Common myeloid progenitor, CD34-positive (primary cell): ENCODE measurements at regions not wholly inside any gene's neighbourhood (a gene's known extent, or its start where the extent isn't known, plus 50 kb on each side); places are given as distances from the start of the nearest gene placed in this dataset.
A peak's percentile ranks its signal among the peaks of the same experiment; 100 is the strongest.

Experiments
- CTCF ChIA-PET: fragments of 350-600 bp; sonication (Branson Sonifier 250); formaldehyde crosslinking; loops from one replicate; lab custom pipeline; 2021; ENCODE audit warnings: antibody characterized with exemption; lab: Charles Lee
- POLR2A ChIA-PET: fragments of 350-600 bp; sonication (Branson Sonifier 250); formaldehyde crosslinking; loops from one replicate; lab custom pipeline; 2021; ENCODE audit warnings: antibody characterized with exemption; lab: Charles Lee
- DNase-seq, 3 donors: peaks; one replicate each; pipeline versions ENCODE4 v3.0.0 to v3.0.0-alpha.2; 2013
- H3K27ac ChIP-seq, 2 experiments: 1 replicate in 1 of 2; 2 replicates in 1 of 2; pipeline ENCODE4 v1.7.0; 2013; ENCODE audit warnings: inconsistent platforms in 2 of 2, low read length in 2 of 2, mild to moderate bottlenecking in 2 of 2, low read depth in 1 of 2, moderate library complexity in 1 of 2; ENCODE audit not compliant: severe bottlenecking in 2 of 2, insufficient read depth in 1 of 2, poor library complexity in 1 of 2
- H3K27me3 ChIP-seq, 5 experiments: replicated peaks in 2 of 5; 1 replicate in 3 of 5; 2 replicates in 2 of 5; pipeline versions ENCODE4 v1.6.1 to v1.7.0; 2013; ENCODE audit warnings: low read length in 4 of 5, mild to moderate bottlenecking in 2 of 5, moderate library complexity in 2 of 5, inconsistent platforms in 1 of 5; ENCODE audit not compliant: insufficient read depth in 5 of 5, control insufficient read depth in 4 of 5
- H3K36me3 ChIP-seq, 4 experiments: 1 replicate in 2 of 4; 2 replicates in 2 of 4; pipeline versions ENCODE4 v1.6.1 to v1.7.0; 2013; ENCODE audit warnings: low read length in 3 of 4, control low read depth in 1 of 4, mild to moderate bottlenecking in 1 of 4; ENCODE audit not compliant: control insufficient read depth in 4 of 4, insufficient read depth in 4 of 4
- H3K4me1 ChIP-seq, 4 experiments: 1 replicate in 3 of 4; 2 replicates in 1 of 4; pipeline versions ENCODE4 v1.6.1 to v1.7.1; 2013; ENCODE audit warnings: low read length in 3 of 4, mild to moderate bottlenecking in 3 of 4, control low read depth in 1 of 4, inconsistent platforms in 1 of 4, moderate library complexity in 1 of 4; ENCODE audit not compliant: control insufficient read depth in 4 of 4, insufficient read depth in 4 of 4; ENCODE audit errors: control extremely low read depth in 1 of 4
- H3K4me3 ChIP-seq, 7 experiments: 1 replicate in 4 of 7; 2 replicates in 3 of 7; pipeline versions ENCODE4 v1.5.1 to v1.7.0; 2013; ENCODE audit warnings: mild to moderate bottlenecking in 7 of 7, low read length in 6 of 7, moderate library complexity in 6 of 7, inconsistent platforms in 2 of 7, low read depth in 2 of 7, control low read depth in 1 of 7; ENCODE audit not compliant: insufficient read depth in 4 of 7, control insufficient read depth in 1 of 7; ENCODE audit errors: extremely low read depth in 1 of 7
- H3K9me3 ChIP-seq, 5 experiments: 1 replicate in 4 of 5; 2 replicates in 1 of 5; pipeline versions ENCODE4 v1.6.1 to v1.7.1; 2013; ENCODE audit warnings: low read length in 4 of 5, mild to moderate bottlenecking in 2 of 5, inconsistent platforms in 1 of 5, low read depth in 1 of 5, moderate library complexity in 1 of 5; ENCODE audit not compliant: control insufficient read depth in 4 of 5, insufficient read depth in 2 of 5; ENCODE audit errors: control extremely low read depth in 1 of 5
- WGBS: methylation state at CpG from one replicate; pipeline ENCODE4 v1.1.5; 2013; ENCODE audit not compliant: insufficient coverage; 5-methylcytosine and 5-hydroxymethylcytosine counted together

DNA sequence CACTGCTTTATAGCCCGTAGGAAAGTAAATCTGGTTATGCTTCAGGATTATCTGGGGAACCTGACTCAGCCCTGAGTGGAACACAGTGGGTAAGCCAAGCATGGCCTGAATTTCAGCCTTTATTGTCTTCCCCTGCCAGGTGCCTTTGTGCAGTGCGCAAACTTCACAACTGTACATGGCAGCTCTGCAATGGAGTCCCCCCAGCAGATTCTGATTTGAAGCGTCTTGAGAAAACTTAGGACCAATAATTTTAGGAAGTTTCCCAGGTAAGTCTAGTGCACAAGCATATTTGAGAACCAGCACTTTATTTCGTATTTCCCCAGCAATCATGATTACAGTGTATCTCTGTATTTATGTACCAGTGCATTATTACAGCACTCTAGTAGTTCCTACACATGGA is 112.1 kb upstream of the ARL4C start:
- Histone ChIP-seq H3K4me1 (no peaks in the 10 kb centered on the region), H3K27ac (no peak overlapping the region), H3K36me3 (no peaks in the 10 kb centered on the region), H3K4me3 (no peak overlapping the region), H3K27me3 (no peaks in the 10 kb centered on the region), H3K9me3 (peaks cover 0 to 2% (median 0%) of the 10 kb centered on the region in 5 experiments)
- ChIA-PET CTCF (no interaction called here), POLR2A (no interaction called here)
- DNase-seq, result no peak
- 96% methylated on average over 2 of the region's 4 CpGs for WGBS

GRCh38 chr2:234607691-234608090 is 110.8 kb upstream of the ARL4C start:
- Histone ChIP-seq H3K4me1 (no peaks in the 10 kb centered on the region), H3K9me3 (peaks cover 0 to 2% (median 0%) of the 10 kb centered on the region in 5 experiments), H3K36me3 (no peaks in the 10 kb centered on the region), H3K27ac (no peak overlapping the region), H3K27me3 (no peaks in the 10 kb centered on the region), H3K4me3 (no peak overlapping the region)
- 100% methylated on average over 5 of the region's 8 CpGs for WGBS
- DNase-seq, result no peak
- CTCF ChIA-PET, result no interaction called here
- POLR2A ChIA-PET, result no interaction called here

- peaks cover 0 to 3% (median 0%) of the 10 kb centered on the region in 5 experiments for H3K27me3 ChIP-seq
- peak in 1 of 3 donors; percentile 6 for DNase-seq
- 83% methylated on average over 2 of the region's 7 CpGs for WGBS
Measured at GRCh38 chr2:234606896-234607295, 110.0 kb upstream of the ARL4C start.

DNA sequence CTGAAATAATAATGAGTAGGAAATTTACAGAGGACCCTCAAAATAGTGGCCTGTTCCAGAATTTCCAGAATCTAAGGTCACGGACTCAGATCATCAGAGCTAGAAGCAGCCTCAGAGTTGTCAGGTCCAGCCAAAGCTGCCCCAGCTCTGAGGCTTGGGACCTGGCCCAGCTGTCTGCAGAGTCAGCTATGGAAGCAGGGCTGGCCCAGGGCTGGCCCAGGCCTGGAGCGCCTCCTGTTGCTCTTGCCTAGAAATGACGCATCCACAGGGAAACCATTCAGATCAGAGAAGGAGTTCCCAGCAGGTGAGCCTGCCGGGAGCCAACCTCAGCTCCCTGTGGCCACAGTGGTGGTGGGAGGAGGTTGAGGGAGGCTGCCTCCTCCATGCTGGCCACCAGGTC is 106.7 kb upstream of the ARL4C start:
- CTCF ChIA-PET, result interaction anchor here (0.6 kb wide), 1 partner anchor 952 kb away, joined by 3 read pairs; no protein-coding TSS in a partner anchor
- no peaks in the 10 kb centered on the region for H3K9me3 ChIP-seq
- peaks cover 0 to 3% (median 0%) of the 10 kb centered on the region in 5 experiments for H3K27me3 ChIP-seq
- no peak overlapping the region for H3K27ac ChIP-seq
- no peak overlapping the region for H3K4me3 ChIP-seq
- no peak for DNase-seq
- POLR2A ChIA-PET, result interaction anchor here (0.7 kb wide), 1 partner anchor 13 kb away, joined by 3 read pairs; no protein-coding TSS in a partner anchor
- no peaks in the 10 kb centered on the region for H3K36me3 ChIP-seq
- 100% methylated on average over 1 of the region's 4 CpGs for WGBS
- H3K4me1 ChIP-seq, result no peaks in the 10 kb centered on the region

More at GRCh38 chr2:234606896-234607295, 110.0 kb upstream of the ARL4C start:
- Histone ChIP-seq H3K36me3 (no peaks in the 10 kb centered on the region), H3K27ac (no peak overlapping the region), H3K4me3 (no peak overlapping the region), H3K4me1 (no peaks in the 10 kb centered on the region), H3K9me3 (peaks cover 0 to 2% (median 0%) of the 10 kb centered on the region in 5 experiments)
- ChIA-PET CTCF (no interaction called here), POLR2A (no interaction called here)

- no peak for DNase-seq
- H3K27me3 ChIP-seq, result peaks cover 0 to 3% (median 0%) of the 10 kb centered on the region in 5 experiments
- no peak overlapping the region for H3K4me3 ChIP-seq
- no peaks in the 10 kb centered on the region for H3K9me3 ChIP-seq
- POLR2A ChIA-PET, result no interaction called here
- no peaks in the 10 kb centered on the region for H3K36me3 ChIP-seq
- CTCF ChIA-PET, result no interaction called here
- 92% methylated on average over 5 of the region's 5 CpGs for WGBS
- H3K27ac ChIP-seq, result no peak overlapping the region
- no peaks in the 10 kb centered on the region for H3K4me1 ChIP-seq
Measured at GRCh38 chr2:234601213-234601612, 104.3 kb upstream of the ARL4C start.

GRCh38 chr2:234597576-234597861 is 100.6 kb upstream of the ARL4C start:
- no peaks in the 10 kb centered on the region for H3K9me3 ChIP-seq
- H3K36me3 ChIP-seq, result no peaks in the 10 kb centered on the region
- POLR2A ChIA-PET, result interaction anchor here (0.9 kb wide), 1 partner anchor 361 kb away, joined by 3 read pairs; no protein-coding TSS in a partner anchor
- no peak overlapping the region for H3K4me3 ChIP-seq
- H3K27me3 ChIP-seq, result peaks cover 0 to 3% (median 0%) of the 10 kb centered on the region in 5 experiments
- DNase-seq, result no peak
- 92% methylated on average over 5 of the region's 6 CpGs for WGBS
- no peak overlapping the region for H3K27ac ChIP-seq
- CTCF ChIA-PET, result interaction anchor here (0.7 to 1.2 kb wide), 2 partner anchors 25 to 377 kb away, joined by 3 read pairs; no protein-coding TSS in a partner anchor
- no peaks in the 10 kb centered on the region for H3K4me1 ChIP-seq

DNA sequence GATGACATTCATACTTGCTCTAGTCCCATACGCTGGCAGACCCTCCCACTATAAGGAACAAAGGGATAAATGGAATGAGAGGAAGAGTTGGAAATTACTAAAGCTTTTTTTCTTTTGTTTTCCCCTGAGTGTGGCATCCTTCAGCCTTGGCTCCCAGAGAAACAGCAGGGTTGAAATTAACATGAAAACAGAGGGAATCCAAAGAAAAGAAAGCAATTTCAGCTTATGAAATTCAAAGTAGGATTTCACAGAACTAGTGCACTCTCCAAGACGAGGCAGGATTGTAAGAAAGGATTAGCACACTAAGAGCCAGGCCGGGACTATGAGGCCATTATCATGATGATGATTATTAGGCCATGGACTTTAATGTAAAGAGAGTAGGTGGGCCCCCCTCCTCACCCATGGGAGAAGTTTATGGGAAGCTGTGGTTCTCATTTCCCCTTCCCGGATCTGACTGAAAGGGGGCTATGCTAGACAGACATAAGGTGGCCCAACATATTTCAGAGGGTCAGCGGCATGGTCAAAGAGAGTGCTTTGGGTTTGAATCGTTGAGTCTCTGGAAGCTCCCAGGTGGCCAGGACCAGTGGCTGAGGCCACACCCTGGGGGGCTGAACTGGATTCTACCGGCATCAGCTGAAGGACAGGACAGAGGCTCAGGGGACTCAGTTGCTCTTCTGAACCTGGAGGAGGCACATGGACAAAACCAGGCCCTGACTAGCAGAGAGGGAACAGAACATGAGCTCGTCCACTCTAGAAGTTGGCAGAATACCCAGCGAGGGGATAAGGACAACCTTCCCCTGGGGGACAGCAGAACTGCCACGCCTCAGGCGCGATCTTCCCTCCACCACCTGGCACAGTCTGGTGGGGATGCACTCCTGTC is 100.1 kb upstream of the ARL4C start:
- POLR2A ChIA-PET, result interaction anchor here (0.9 kb wide), 1 partner anchor 362 kb away, joined by 3 read pairs; no protein-coding TSS in a partner anchor
- DNase-seq, result no peak
- 85% methylated on average over 10 of the region's 12 CpGs for WGBS
- CTCF ChIA-PET, result interaction anchor here (1.2 kb wide), 1 partner anchor 25 kb away, joined by 3 read pairs; no protein-coding TSS in a partner anchor
- Histone ChIP-seq H3K4me3 (no peak overlapping the region), H3K9me3 (no peaks in the 10 kb centered on the region), H3K36me3 (no peaks in the 10 kb centered on the region), H3K27ac (no peak overlapping the region), H3K4me1 (no peaks in the 10 kb centered on the region), H3K27me3 (no peaks in the 10 kb centered on the region)
